Vagina (tissue), 2 donors: ENCODE measurements at regions not wholly inside any gene's neighbourhood (a gene's known extent, or its start where the extent isn't known, plus 50 kb on each side); places are given as distances from the start of the nearest gene placed in this dataset.

ENCODE experiments used
- DNase-seq, 2 donors: peaks; one replicate each; pipeline ENCODE4 v3.0.0-alpha.2; 2017; ENCODE audit errors: extremely low spot score in 2 of 2
- H3K27ac ChIP-seq: fragments of 200-600 bp; sonication (generic); one replicate; pipeline ENCODE4 v1.5.1; 2019
- H3K27me3 ChIP-seq: fragments of 200-600 bp; sonication (generic); one replicate; pipeline ENCODE4 v1.5.1; 2019
- H3K36me3 ChIP-seq, 2 donors: fragments of 200-600 bp; sonication (generic); one replicate each; pipeline ENCODE4 v1.5.1; 2017 to 2019
- H3K4me1 ChIP-seq: fragments of 200-600 bp; sonication (generic); one replicate; pipeline ENCODE4 v1.5.1; 2019
- H3K4me3 ChIP-seq, 2 donors: fragments of 200-600 bp; sonication (generic); 1 replicate in 1 of 2; 2 replicates in 1 of 2; pipeline ENCODE4 v1.5.1; 2016 to 2019
- H3K9me3 ChIP-seq: fragments of 200-600 bp; sonication (generic); one replicate; pipeline ENCODE4 v1.5.1; 2019
- CTCF ChIP-seq, 3 experiments: fragments of 450-650 bp in 2 of 3; fragments of 200-600 bp in 1 of 3; sonication (generic) in 1 of 3; IDR thresholded peaks; one replicate each; pipeline ENCODE4 v1.5.1; 2017 to 2019; ENCODE audit warnings: antibody characterized with exemption in 3 of 3, mild to moderate bottlenecking in 2 of 3, moderate library complexity in 2 of 3
- POLR2A ChIP-seq, 2 donors: fragments of 450-650 bp; IDR thresholded peaks; one replicate each; pipeline ENCODE4 v1.6.1; 2017; ENCODE audit warnings: antibody characterized with exemption in 2 of 2, mild to moderate bottlenecking in 2 of 2, moderate library complexity in 2 of 2
- POLR2AphosphoS5 ChIP-seq, 2 donors: sonication (generic); formaldehyde crosslinking; IDR thresholded peaks; one replicate each; pipeline ENCODE4 v1.9.0; 2017; ENCODE audit warnings: antibody characterized with exemption in 2 of 2, mild to moderate bottlenecking in 2 of 2, low read depth in 1 of 2; ENCODE audit not compliant: insufficient read depth in 1 of 2
- intact Hi-C: fragments of 100-400 bp; cut with DNase I; formaldehyde crosslinking; loops from one replicate; pipeline ENCODE4 v1.15.1; 2023

GRCh38 chr18:56115071-56116015 lies 523.0 kb downstream of the TXNL1 start:
- intact Hi-C loops, result no loop called here
- no peaks in the 10 kb centered on the region for H3K36me3 ChIP-seq
- no peak overlapping the region for H3K4me3 ChIP-seq
- no peaks in the 10 kb centered on the region for H3K9me3 ChIP-seq
- TF ChIP-seq CTCF (IDR thresholded peaks at IDR 0.05) (no peak), POLR2AphosphoS5 (IDR thresholded peaks at IDR 0.05; ENCODE audit: insufficient read depth in 1 of 2, low read depth in 1 of 2) (no peak), POLR2A (IDR thresholded peaks at IDR 0.05) (no peak)
- H3K4me1 ChIP-seq, result no peaks in the 10 kb centered on the region
- DNase-seq, result no peak
- H3K27ac ChIP-seq, result no peak overlapping the region
- H3K27me3 ChIP-seq, result no peaks in the 10 kb centered on the region

GRCh38 chr18:56112984-56113383 lies 525.0 kb upstream of the TCF4 start:
- DNase-seq, result no peak
- TF ChIP-seq POLR2A (IDR thresholded peaks at IDR 0.05) (no peak), CTCF (IDR thresholded peaks at IDR 0.05) (no peak), POLR2AphosphoS5 (IDR thresholded peaks at IDR 0.05; ENCODE audit: insufficient read depth in 1 of 2, low read depth in 1 of 2) (no peak)
- Histone ChIP-seq H3K4me1 (peaks cover 5% of the 10 kb centered on the region), H3K9me3 (no peaks in the 10 kb centered on the region), H3K27me3 (no peaks in the 10 kb centered on the region), H3K36me3 (no peaks in the 10 kb centered on the region), H3K4me3 (no peak overlapping the region), H3K27ac (no peak overlapping the region)
- intact Hi-C loops, result no loop called here

GRCh38 chr18:56112013-56112749 lies 524.2 kb upstream of the TCF4 start:
- no peak overlapping the region for H3K4me3 ChIP-seq
- no peak overlapping the region for H3K27ac ChIP-seq
- TF ChIP-seq CTCF (IDR thresholded peaks at IDR 0.05) (no peak), POLR2AphosphoS5 (IDR thresholded peaks at IDR 0.05; ENCODE audit: insufficient read depth in 1 of 2, low read depth in 1 of 2) (no peak), POLR2A (IDR thresholded peaks at IDR 0.05) (no peak)
- H3K9me3 ChIP-seq, result no peaks in the 10 kb centered on the region
- no peaks in the 10 kb centered on the region for H3K27me3 ChIP-seq
- DNase-seq, result no peak
- H3K36me3 ChIP-seq, result no peaks in the 10 kb centered on the region
- intact Hi-C loops, result no loop called here
- H3K4me1 ChIP-seq, result peaks cover 11% of the 10 kb centered on the region

GRCh38 chr18:56109757-56110156 lies 521.8 kb upstream of the TCF4 start:
- H3K9me3 ChIP-seq, result no peaks in the 10 kb centered on the region
- H3K36me3 ChIP-seq, result no peaks in the 10 kb centered on the region
- DNase-seq, result no peak
- H3K4me1 ChIP-seq, result peaks cover 11% of the 10 kb centered on the region
- no peak overlapping the region for H3K27ac ChIP-seq
- intact Hi-C loops, result no loop called here
- H3K4me3 ChIP-seq, result no peak overlapping the region
- no peaks in the 10 kb centered on the region for H3K27me3 ChIP-seq
- TF ChIP-seq POLR2AphosphoS5 (IDR thresholded peaks at IDR 0.05; ENCODE audit: insufficient read depth in 1 of 2, low read depth in 1 of 2) (no peak), CTCF (IDR thresholded peaks at IDR 0.05) (no peak), POLR2A (IDR thresholded peaks at IDR 0.05) (no peak)
